T-cell (primary cell): ENCODE measurements at regions not wholly inside any gene's neighbourhood (a gene's known extent, or its start where the extent isn't known, plus 50 kb on each side); places are given as distances from the start of the nearest gene placed in this dataset.

Source experiments
- ATAC-seq, 4 experiments: fragments of 200-7000 bp in 3 of 4; fragments of 150-1000 bp in 1 of 4; cut with Tn5 transposase; replicated peaks in 1 of 4; 1 replicate in 3 of 4; 2 replicates in 1 of 4; pipeline ENCODE4 v1.10.0; 2021; ENCODE audit warnings: moderate library complexity in 3 of 4, mild to moderate bottlenecking in 2 of 4, moderate number of reproducible peaks in 1 of 4
- CTCF ChIA-PET, 2 donors: fragments of 300-600 bp; sonication (Branson Sonifier 250); formaldehyde crosslinking; loops; one replicate each; lab custom pipeline; 2022; ENCODE audit warnings: antibody characterized with exemption in 2 of 2; lab: Charles Lee
- POLR2A ChIA-PET, 2 donors: fragments of 300-600 bp; sonication (Branson Sonifier 250); formaldehyde crosslinking; loops; one replicate each; lab custom pipeline; 2022; ENCODE audit warnings: antibody characterized with exemption in 2 of 2; lab: Charles Lee
- DNase-seq, 35 experiments: peaks; one replicate each; pipeline versions ENCODE4 v3.0.0 to v3.0.0-alpha.2; 2013 to 2023
- H3K27ac ChIP-seq: one replicate; pipeline ENCODE4 v1.5.1; 2013; ENCODE audit warnings: low read length
- H3K27me3 ChIP-seq, 2 experiments: replicated peaks in 1 of 2; 1 replicate in 1 of 2; 2 replicates in 1 of 2; pipeline versions ENCODE4 v1.6.1 to v1.7.0; 2013; ENCODE audit warnings: low read length in 1 of 2, mixed read lengths in 1 of 2; ENCODE audit not compliant: control insufficient read depth in 2 of 2, insufficient read depth in 2 of 2; ENCODE audit errors: extremely low read depth in 1 of 2
- H3K36me3 ChIP-seq, 2 donors: 1 replicate in 1 of 2; 2 replicates in 1 of 2; pipeline versions ENCODE4 v1.6.1 to v1.7.0; 2013; ENCODE audit warnings: low read length in 1 of 2; ENCODE audit not compliant: control insufficient read depth in 2 of 2, insufficient read depth in 1 of 2; ENCODE audit errors: extremely low read depth in 1 of 2
- H3K4me1 ChIP-seq, 2 experiments: 1 replicate in 1 of 2; 2 replicates in 1 of 2; pipeline versions ENCODE4 v1.6.1 to v1.7.0; 2013; ENCODE audit warnings: low read length in 2 of 2, mixed read lengths in 1 of 2; ENCODE audit not compliant: insufficient read depth in 2 of 2, control insufficient read depth in 1 of 2; ENCODE audit errors: extremely low read depth in 1 of 2
- H3K4me3 ChIP-seq, 2 donors: 1 replicate in 1 of 2; 2 replicates in 1 of 2; pipeline versions ENCODE4 v1.5.1 to v1.7.0; 2013; ENCODE audit warnings: mild to moderate bottlenecking in 2 of 2, low read length in 1 of 2, moderate library complexity in 1 of 2; ENCODE audit not compliant: control insufficient read depth in 1 of 2; ENCODE audit errors: extremely low read depth in 1 of 2
- H3K9me3 ChIP-seq: 2 replicates; pipeline ENCODE4 v1.7.0; 2013
- H3K27ac Mint-ChIP-seq, 2 donors: one replicate each; pipeline ENCODE4 v1.8.0; 2020 to 2021; ENCODE audit warnings: mild to moderate bottlenecking in 2 of 2, mixed read lengths in 2 of 2
- H3K27me3 Mint-ChIP-seq, 2 donors: one replicate each; pipeline ENCODE4 v1.8.0; 2021 to 2022; ENCODE audit warnings: mixed read lengths in 2 of 2
- H3K36me3 Mint-ChIP-seq: one replicate; pipeline ENCODE4 v1.8.0; 2021; ENCODE audit warnings: mixed read lengths
- H3K4me1 Mint-ChIP-seq, 3 donors: one replicate each; pipeline ENCODE4 v1.8.0; 2020 to 2022; ENCODE audit warnings: mixed read lengths in 3 of 3, mild to moderate bottlenecking in 1 of 3
- H3K4me3 Mint-ChIP-seq, 3 donors: one replicate each; pipeline ENCODE4 v1.8.0; 2020 to 2022; ENCODE audit warnings: mild to moderate bottlenecking in 3 of 3, mixed read lengths in 3 of 3, moderate library complexity in 3 of 3
- H3K9me3 Mint-ChIP-seq, 3 donors: one replicate each; pipeline ENCODE4 v1.8.0; 2020 to 2022; ENCODE audit warnings: mixed read lengths in 3 of 3
- WGBS: methylation state at CpG from one replicate; pipeline ENCODE4 v1.1.5; 2013; ENCODE audit warnings: missing lambda C conversion rate; ENCODE audit not compliant: insufficient coverage; 5-methylcytosine and 5-hydroxymethylcytosine counted together

DNA sequence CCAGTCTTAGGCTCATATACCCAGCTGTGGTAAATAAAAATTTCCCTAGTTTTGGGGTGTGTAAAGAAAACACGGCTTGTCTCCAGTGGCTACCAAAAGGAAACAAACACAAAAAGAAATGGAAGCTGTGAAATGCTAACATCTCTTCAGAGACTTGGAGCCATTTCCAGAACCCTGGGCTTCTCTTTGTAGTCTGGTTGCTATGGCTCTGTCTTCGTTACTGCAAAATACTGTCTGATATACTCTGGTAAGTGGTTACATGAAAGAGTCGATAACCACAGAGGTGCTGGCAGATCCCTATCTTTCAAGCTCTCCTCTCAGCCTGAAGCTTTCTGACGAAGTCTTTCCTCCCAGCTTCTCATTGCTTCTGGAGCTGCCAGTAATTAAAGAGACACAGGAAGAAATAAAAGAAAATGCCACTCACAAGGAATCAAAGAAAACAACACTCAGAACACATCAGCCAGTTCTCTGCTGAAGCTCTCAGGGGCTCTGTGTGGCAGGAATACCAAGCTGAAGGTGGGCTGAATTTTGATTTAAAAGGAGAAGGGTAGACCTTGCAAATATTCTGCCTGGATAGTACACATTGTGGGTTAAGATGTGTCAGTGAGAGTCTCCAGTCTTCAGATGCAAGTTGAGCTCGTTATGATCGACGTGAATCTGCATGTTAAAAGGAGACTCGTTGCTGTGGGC lies 107.6 kb upstream of the FAM9C start:
- Histone ChIP-seq H3K27me3 (no peaks in the 10 kb centered on the region), H3K4me3 (no peak overlapping the region), H3K4me1 (peaks cover 2 to 17% of the 10 kb centered on the region in 2 experiments), H3K9me3 (no peaks in the 10 kb centered on the region), H3K27ac (peak overlapping the region; percentile 69), H3K36me3 (no peaks in the 10 kb centered on the region)
- Mint-ChIP-seq H3K27ac (peak overlapping the region; percentile 89 to 91), H3K4me3 (peak overlapping the region; percentile 35 to 53 (median 50)), H3K4me1 (peaks cover 15 to 33% (median 15%) of the 10 kb centered on the region in 3 donors), H3K9me3 (peaks cover 9 to 19% (median 10%) of the 10 kb centered on the region in 3 donors), H3K27me3 (peaks cover 0 to 27% of the 10 kb centered on the region in 2 donors), H3K36me3 (peaks cover 3% of the 10 kb centered on the region)
- CTCF ChIA-PET, result interaction anchor here (0.6 to 1.6 kb wide), 8 partner anchors 59 to 336 kb away, joined by 3 to 6 read pairs (median 3); no protein-coding TSS in a partner anchor
- DNase-seq (peak in 30 of 35 experiments; percentile 2 to 81 (median 36)), ATAC-seq (peak; percentile 66 to 96 (median 94))
- POLR2A ChIA-PET, result interaction anchor here in 1 of 2 donors (0.5 to 1.5 kb wide), 7 partner anchors 28 to 274 kb away, joined by 3 to 7 read pairs (median 5); no protein-coding TSS in a partner anchor
- WGBS, result no CpG with 5 or more reads among the region's 8 CpGs

DNA sequence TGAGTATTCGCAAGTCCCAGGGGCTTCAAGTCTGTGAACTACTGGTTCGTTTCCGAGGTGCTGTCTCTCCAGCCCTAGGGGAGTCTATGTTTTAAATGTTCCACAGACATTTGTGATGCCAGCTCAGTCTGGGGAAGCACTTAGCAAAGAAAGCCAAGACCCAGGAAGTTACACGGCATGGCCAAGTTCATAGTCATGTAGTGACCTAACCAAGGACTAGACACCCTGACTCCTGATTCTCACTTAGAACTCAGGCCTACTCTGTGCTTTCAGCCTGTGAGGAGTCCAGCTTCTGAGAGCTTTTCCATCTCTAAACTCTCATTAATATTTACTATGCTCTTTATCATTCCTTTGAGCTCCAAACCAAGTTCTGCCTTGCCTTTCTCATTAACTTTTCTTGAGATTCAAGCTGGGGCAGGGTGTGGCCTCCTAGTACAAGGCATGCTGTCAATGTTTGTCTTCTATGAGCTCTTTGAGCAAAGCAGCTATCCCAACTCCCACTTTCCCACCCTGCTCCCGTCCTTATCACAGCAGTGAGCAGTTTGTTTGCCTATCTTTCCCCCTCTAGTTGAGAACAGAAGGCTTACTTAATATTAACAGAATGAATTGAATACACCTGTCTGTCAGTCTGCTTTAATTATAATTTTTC lies 105.4 kb upstream of the FAM9C start:
- H3K27ac ChIP-seq, result no peak overlapping the region
- Mint-ChIP-seq H3K4me3 (no peak overlapping the region), H3K36me3 (peaks cover 10% of the 10 kb centered on the region), H3K9me3 (peaks cover 14 to 24% (median 14%) of the 10 kb centered on the region in 3 donors), H3K4me1 (peaks cover 15 to 33% (median 15%) of the 10 kb centered on the region in 3 donors), H3K27ac (no peak overlapping the region), H3K27me3 (peaks cover 0 to 33% of the 10 kb centered on the region in 2 donors)
- H3K9me3 ChIP-seq, result no peaks in the 10 kb centered on the region
- CTCF ChIA-PET, result no interaction called here
- peaks cover 2 to 17% of the 10 kb centered on the region in 2 experiments for H3K4me1 ChIP-seq
- POLR2A ChIA-PET, result no interaction called here
- no peaks in the 10 kb centered on the region for H3K36me3 ChIP-seq
- ATAC-seq (no peak), DNase-seq (no peak)
- no peaks in the 10 kb centered on the region for H3K27me3 ChIP-seq
- no peak overlapping the region for H3K4me3 ChIP-seq
- 83% methylated on average over 1 of the region's 5 CpGs for WGBS

DNA sequence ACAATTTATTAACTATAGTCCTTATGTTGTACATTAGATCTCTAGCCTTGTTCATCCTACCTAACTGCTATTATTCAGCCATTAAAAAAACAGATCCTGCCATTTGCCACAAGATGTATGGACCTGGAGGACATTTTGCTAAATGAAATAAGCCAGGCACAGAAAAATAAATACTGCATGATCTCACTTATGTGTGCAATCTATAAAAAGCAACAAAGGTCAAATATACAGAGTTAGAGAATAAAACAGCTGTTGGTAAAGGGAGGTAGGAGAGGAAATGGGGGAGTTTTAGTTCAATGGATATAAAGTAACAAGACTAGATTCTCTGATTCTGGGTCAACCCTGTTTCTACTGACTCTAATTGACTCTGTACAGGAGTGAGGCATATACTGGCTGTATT lies 103.3 kb upstream of the FAM9C start:
- ChIA-PET POLR2A (no interaction called here), CTCF (interaction anchor here in 1 of 2 donors (0.6 to 1.7 kb wide), 2 partner anchors 55 to 200 kb away, joined by 4 to 5 read pairs; no protein-coding TSS in a partner anchor)
- peaks cover 7 to 16% (median 9%) of the 10 kb centered on the region in 3 donors for H3K9me3 Mint-ChIP-seq

DNA sequence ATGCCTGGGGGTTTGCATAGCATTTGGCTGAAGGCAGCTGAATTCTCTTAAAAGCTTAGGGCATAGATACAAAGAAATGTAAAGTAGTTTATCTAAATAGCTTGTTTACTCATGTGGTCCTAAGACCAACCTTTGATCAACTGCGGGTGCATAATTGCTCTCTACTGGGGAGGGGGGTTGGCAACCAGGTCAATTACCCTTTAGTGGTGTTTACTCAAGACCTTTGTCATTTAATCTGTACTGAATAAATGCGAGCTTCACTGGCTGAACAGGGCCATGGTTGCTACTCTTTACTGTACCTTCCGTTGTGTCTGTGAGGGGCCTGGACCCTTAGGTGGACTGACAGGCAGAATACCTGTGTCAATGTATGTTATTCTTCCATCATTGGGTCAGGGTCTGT lies 102.7 kb upstream of the FAM9C start:
- no peaks in the 10 kb centered on the region for H3K36me3 ChIP-seq
- H3K36me3 Mint-ChIP-seq, result peaks cover 7% of the 10 kb centered on the region
- peaks cover 8 to 13% of the 10 kb centered on the region in 2 experiments for H3K4me1 ChIP-seq
- DNase-seq (no peak), ATAC-seq (no peak)
- peaks cover 15 to 24% (median 23%) of the 10 kb centered on the region in 3 donors for H3K4me1 Mint-ChIP-seq
- no peaks in the 10 kb centered on the region for H3K27me3 ChIP-seq
- no peak overlapping the region for H3K27ac ChIP-seq
- peaks cover 7 to 16% (median 9%) of the 10 kb centered on the region in 3 donors for H3K9me3 Mint-ChIP-seq
- peaks cover 0 to 26% of the 10 kb centered on the region in 2 donors for H3K27me3 Mint-ChIP-seq
- no peak overlapping the region for H3K4me3 Mint-ChIP-seq
- H3K4me3 ChIP-seq, result no peak overlapping the region
- no peaks in the 10 kb centered on the region for H3K9me3 ChIP-seq
- H3K27ac Mint-ChIP-seq, result no peak overlapping the region
- POLR2A ChIA-PET, result no interaction called here
- CTCF ChIA-PET, result interaction anchor here in 1 of 2 donors (1.7 kb wide), 1 partner anchor 200 kb away, joined by 5 read pairs; no protein-coding TSS in a partner anchor
- WGBS, result 100% methylated on average over 1 of the region's 3 CpGs

More for the DNA sequence above, 103.3 kb upstream of the FAM9C start:
- Mint-ChIP-seq H3K36me3 (peaks cover 7% of the 10 kb centered on the region), H3K4me1 (peaks cover 17 to 24% (median 23%) of the 10 kb centered on the region in 3 donors), H3K27ac (no peak overlapping the region), H3K4me3 (no peak overlapping the region), H3K27me3 (peaks cover 0 to 26% of the 10 kb centered on the region in 2 donors)
- Histone ChIP-seq H3K36me3 (no peaks in the 10 kb centered on the region), H3K27ac (no peak overlapping the region), H3K4me3 (no peak overlapping the region), H3K9me3 (no peaks in the 10 kb centered on the region), H3K4me1 (peaks cover 4 to 19% of the 10 kb centered on the region in 2 experiments), H3K27me3 (no peaks in the 10 kb centered on the region)
- ATAC-seq (no peak), DNase-seq (no peak)

DNA sequence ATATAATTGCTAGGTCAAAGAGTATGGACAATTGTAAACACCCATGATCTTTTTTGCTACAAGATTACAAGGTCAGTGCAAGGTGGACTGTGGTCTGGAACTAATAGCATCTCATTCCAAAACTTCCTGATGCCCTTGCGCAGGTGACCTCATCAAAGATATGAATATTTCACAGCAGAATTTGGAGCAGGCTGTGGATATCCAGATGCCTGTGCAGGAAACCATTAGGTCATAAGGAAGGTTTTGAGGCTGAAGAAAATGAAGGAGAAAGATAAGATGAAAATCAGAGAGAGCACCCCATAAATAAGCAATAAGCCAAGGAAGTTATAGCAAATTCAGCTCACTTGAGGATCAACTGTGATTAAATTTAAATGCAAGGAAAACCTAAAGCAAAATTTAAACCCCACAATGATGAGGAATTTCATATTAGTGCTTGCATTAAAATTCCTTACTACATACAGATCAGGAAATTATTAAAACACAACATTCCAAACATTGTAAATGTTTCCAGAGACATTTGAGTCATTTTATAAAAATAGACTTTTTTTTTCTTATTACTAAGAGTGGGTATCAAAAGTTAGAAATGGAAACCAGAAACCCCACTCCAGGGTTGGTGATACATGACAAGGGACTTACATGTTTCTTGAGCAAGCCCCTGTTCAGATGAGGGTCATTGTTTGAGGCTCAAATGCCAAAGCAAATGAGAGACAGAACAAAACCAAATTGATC lies 100.7 kb upstream of the FAM9C start:
- ATAC-seq (no peak), DNase-seq (no peak)
- Mint-ChIP-seq H3K4me1 (peaks cover 3 to 14% (median 11%) of the 10 kb centered on the region in 3 donors), H3K27ac (no peak overlapping the region), H3K4me3 (no peak overlapping the region), H3K36me3 (peaks cover 7% of the 10 kb centered on the region), H3K9me3 (peaks cover 7 to 16% (median 9%) of the 10 kb centered on the region in 3 donors), H3K27me3 (peaks cover 0 to 26% of the 10 kb centered on the region in 2 donors)
- Histone ChIP-seq H3K9me3 (no peaks in the 10 kb centered on the region), H3K4me3 (no peak overlapping the region), H3K36me3 (no peaks in the 10 kb centered on the region), H3K27ac (no peak overlapping the region), H3K27me3 (no peaks in the 10 kb centered on the region), H3K4me1 (peaks cover 3 to 8% of the 10 kb centered on the region in 2 experiments)
- no CpG with 5 or more reads among the region's 1 CpG for WGBS
- ChIA-PET POLR2A (no interaction called here), CTCF (no interaction called here)

DNA sequence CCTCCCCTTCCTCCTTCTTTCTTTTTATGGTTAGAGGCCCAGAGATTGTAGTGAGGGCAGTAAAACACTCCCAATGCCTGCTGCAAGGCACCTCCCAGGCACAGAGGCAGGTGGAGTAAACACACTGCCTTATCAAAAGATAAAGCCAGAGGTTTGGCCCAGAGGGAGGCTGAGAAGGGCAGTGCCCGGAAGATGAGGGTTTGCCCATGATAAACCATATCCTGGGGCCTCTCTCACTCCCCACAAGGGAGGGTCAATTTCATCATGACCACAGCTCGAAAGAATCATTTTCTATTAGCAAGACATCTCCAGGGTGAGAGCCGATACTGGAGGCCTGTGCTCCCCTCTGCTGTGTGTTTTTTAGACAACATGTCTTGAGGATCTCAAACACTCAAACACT lies 98.5 kb upstream of the FAM9C start:
- Histone ChIP-seq H3K27ac (no peak overlapping the region), H3K4me3 (no peak overlapping the region), H3K4me1 (peaks cover 3 to 8% of the 10 kb centered on the region in 2 experiments), H3K27me3 (no peaks in the 10 kb centered on the region), H3K36me3 (no peaks in the 10 kb centered on the region), H3K9me3 (peaks cover 3% of the 10 kb centered on the region)
- peaks cover 7% of the 10 kb centered on the region for H3K36me3 Mint-ChIP-seq
- DNase-seq (no peak), ATAC-seq (no peak)
- ChIA-PET POLR2A (no interaction called here), CTCF (no interaction called here)
- peaks cover 7 to 13% (median 9%) of the 10 kb centered on the region in 3 donors for H3K9me3 Mint-ChIP-seq
- H3K27ac Mint-ChIP-seq, result peak overlapping the region; percentile 39 to 48
- H3K4me1 Mint-ChIP-seq, result peaks cover 3 to 17% (median 9%) of the 10 kb centered on the region in 3 donors
- H3K27me3 Mint-ChIP-seq, result peaks cover 0 to 20% of the 10 kb centered on the region in 2 donors
- H3K4me3 Mint-ChIP-seq, result no peak overlapping the region
- WGBS, result no CpG with 5 or more reads among the region's 3 CpGs
